Prostate gland (tissue), 2 donors: ENCODE measurements at regions not wholly inside any gene's neighbourhood (a gene's known extent, or its start where the extent isn't known, plus 50 kb on each side); places are given as distances from the start of the nearest gene placed in this dataset.

Source experiments
- CTCF ChIP-seq, 4 experiments: fragments of 200-600 bp in 2 of 4; fragments of 450-650 bp in 2 of 4; sonication (generic) in 2 of 4; IDR thresholded peaks; 1 replicate in 3 of 4; 2 replicates in 1 of 4; pipeline ENCODE4 v1.5.1; 2016 to 2019; ENCODE audit warnings: antibody characterized with exemption in 4 of 4, mild to moderate bottlenecking in 2 of 4, moderate library complexity in 2 of 4
- POLR2A ChIP-seq: fragments of 450-650 bp; IDR thresholded peaks from one replicate; pipeline ENCODE4 v1.6.1; 2016; ENCODE audit warnings: antibody characterized with exemption, mild to moderate bottlenecking
- POLR2AphosphoS5 ChIP-seq: sonication (generic); formaldehyde crosslinking; IDR thresholded peaks from one replicate; pipeline ENCODE4 v1.6.1; 2017; ENCODE audit warnings: antibody characterized with exemption

DNA sequence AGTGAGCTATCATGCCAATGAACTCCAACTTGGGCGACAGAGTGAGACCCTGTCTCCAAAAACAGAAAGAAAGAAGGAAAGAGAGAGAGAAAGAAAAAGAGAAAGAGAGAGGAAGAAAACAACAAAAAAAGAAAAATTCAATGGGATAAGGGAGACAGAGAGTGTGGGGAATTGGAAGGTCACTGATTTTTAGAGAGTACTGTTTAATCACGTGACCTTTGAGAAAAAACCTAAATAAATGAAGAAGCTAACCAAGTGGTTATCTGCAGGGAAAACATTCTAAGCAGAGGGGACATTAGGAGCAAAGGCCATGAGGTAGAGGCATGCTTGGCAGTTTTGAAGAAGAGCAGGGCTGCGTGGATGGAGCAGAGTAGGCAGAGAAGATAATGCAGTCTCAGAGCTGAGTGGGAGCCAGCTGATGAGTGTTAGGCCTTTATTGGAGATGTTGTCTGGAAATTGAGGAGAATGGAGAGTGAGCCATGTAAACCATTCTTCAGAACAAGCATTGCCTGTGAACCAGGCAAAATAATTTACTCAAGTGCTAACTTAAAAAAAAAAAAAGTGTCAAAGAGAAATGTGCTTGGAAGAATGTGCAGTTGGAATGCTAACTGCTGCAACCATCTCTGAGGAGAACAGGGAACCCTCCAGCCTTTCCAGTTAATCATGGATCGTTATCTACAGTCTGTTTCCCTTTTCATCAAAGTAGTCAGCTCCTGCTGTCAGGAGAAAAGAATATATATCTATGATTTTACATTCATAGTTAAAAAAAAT lies 377.3 kb upstream of the SEMA6D start:
- TF ChIP-seq CTCF (IDR thresholded peaks at IDR 0.05) = no peak
- TF ChIP-seq POLR2A = no peak
- TF ChIP-seq POLR2AphosphoS5 = no peak
